Lung (tissue), 11 donors: ENCODE measurements at regions not wholly inside any gene's neighbourhood (a gene's known extent, or its start where the extent isn't known, plus 50 kb on each side); places are given as distances from the start of the nearest gene placed in this dataset.

ENCODE experiments used
- ATAC-seq: fragments of 200-7000 bp; cut with Tn5 transposase; one replicate; pipeline ENCODE4 v1.9.1; 2020; ENCODE audit warnings: moderate number of reproducible peaks; ENCODE audit not compliant: insufficient read depth, low FRiP score
- DNase-seq, 3 donors: peaks; one replicate each; pipeline ENCODE4 v3.0.0-alpha.2; 2013 to 2017
- H3K27ac ChIP-seq, 2 donors: one replicate each; pipeline ENCODE4 v1.5.1; 2013; ENCODE audit warnings: mild to moderate bottlenecking in 2 of 2, moderate library complexity in 2 of 2, control low read depth in 1 of 2, inconsistent platforms in 1 of 2, low read depth in 1 of 2, low read length in 1 of 2
- H3K27me3 ChIP-seq, 3 donors: one replicate each; pipeline ENCODE4 v1.5.1; 2013; ENCODE audit warnings: low read length in 2 of 3; ENCODE audit not compliant: control insufficient read depth in 3 of 3, insufficient read depth in 3 of 3
- H3K36me3 ChIP-seq, 4 donors: one replicate each; pipeline ENCODE4 v1.5.1; 2013; ENCODE audit warnings: low read length in 4 of 4, mild to moderate bottlenecking in 1 of 4, moderate library complexity in 1 of 4; ENCODE audit not compliant: control insufficient read depth in 4 of 4, insufficient read depth in 4 of 4
- H3K4me1 ChIP-seq, 5 donors: one replicate each; pipeline ENCODE4 v1.5.1; 2013; ENCODE audit warnings: low read length in 5 of 5, mild to moderate bottlenecking in 2 of 5, moderate library complexity in 1 of 5; ENCODE audit not compliant: control insufficient read depth in 5 of 5, insufficient read depth in 5 of 5
- H3K4me3 ChIP-seq: one replicate; pipeline ENCODE4 v1.5.1; 2013; ENCODE audit warnings: mild to moderate bottlenecking, control low read depth, moderate library complexity
- H3K9ac ChIP-seq, 2 donors: one replicate each; pipeline ENCODE4 v1.5.1; 2013; ENCODE audit warnings: low read length in 2 of 2, control low read depth in 1 of 2; ENCODE audit not compliant: insufficient read depth in 1 of 2
- H3K9me3 ChIP-seq, 4 donors: one replicate each; pipeline ENCODE4 v1.5.1; 2013; ENCODE audit warnings: low read length in 3 of 4, mild to moderate bottlenecking in 1 of 4, moderate library complexity in 1 of 4; ENCODE audit not compliant: control insufficient read depth in 4 of 4, insufficient read depth in 3 of 4
- CTCF ChIP-seq: IDR thresholded peaks from 2 replicates; pipeline ENCODE4 v1.5.1; 2012; ENCODE audit warnings: mild to moderate bottlenecking; ENCODE audit errors: control extremely low read depth, extremely low read depth
- WGBS, 2 donors: extraction: QIAGEN DNeasy Blood & Tissue Kit; methylation state at CpG; one replicate each; pipeline ENCODE4 v1.1.7; 2013; 5-methylcytosine and 5-hydroxymethylcytosine counted together
- donor health status: control.
- donor health status: control.
- donor health status: Bipolar disorder and iron deficiency.
- donor health status: healthy.
- donor health status: DM: yes; HTN: yes; CAD: no.

DNA sequence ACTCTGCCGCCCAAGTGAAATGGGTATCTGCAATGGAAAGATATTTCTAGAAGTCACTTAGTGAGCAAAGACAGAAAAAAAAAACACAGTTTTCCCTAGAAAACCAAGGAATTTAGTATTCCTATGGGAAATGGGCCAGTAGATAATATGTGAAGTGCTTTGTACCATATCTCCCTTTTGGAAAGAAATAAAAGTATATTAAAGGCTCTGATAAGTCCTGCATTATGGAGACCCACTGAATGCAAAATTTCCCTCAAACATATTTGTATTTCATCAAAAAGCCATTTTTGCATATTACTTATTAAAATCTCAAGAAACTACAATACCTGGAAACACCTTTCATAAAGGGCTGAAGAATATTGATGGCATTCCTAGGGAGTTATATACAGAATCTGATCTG is 51.6 kb upstream of the DYNLRB2 start:
- ATAC-seq (no peak), DNase-seq (no peak)
- TF ChIP-seq CTCF: no peak
- 95% methylated on average over 1 of the region's 1 CpG for WGBS, 2 donors
- Histone ChIP-seq H3K9me3 (peaks cover 0 to 4% (median 0%) of the 10 kb centered on the region in 4 donors), H3K27me3 (no peaks in the 10 kb centered on the region), H3K27ac (no peak overlapping the region), H3K4me1 (no peaks in the 10 kb centered on the region), H3K36me3 (no peaks in the 10 kb centered on the region), H3K9ac (no peak overlapping the region), H3K4me3 (no peak overlapping the region)

DNA sequence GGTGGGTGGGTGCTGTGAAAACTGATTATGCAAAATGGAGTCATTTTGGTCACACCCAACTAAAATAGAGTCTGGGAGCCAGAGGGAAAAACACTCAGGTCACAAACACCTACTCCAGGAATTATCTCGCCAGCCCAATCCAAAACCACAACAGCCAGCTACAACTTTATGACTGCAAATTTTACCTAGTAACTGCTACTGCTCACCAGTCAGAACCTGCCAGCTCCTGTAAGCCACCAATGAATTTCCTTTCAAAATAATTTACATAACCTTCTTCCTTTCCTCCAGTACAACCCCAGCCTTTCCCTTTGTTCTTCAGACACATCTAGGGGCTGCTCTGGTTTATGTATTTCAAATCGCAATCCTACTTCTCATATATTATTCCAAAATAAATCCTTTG is 52.6 kb upstream of the DYNLRB2 start:
- no peak overlapping the region for H3K4me3 ChIP-seq
- WGBS, 2 donors: 75 to 87% methylated on average over 2 of the region's 2 CpGs
- H3K27ac ChIP-seq: no peak overlapping the region
- no peak for DNase-seq
- no peaks in the 10 kb centered on the region for H3K4me1 ChIP-seq
- H3K9ac ChIP-seq: no peak overlapping the region
- no peak for TF ChIP-seq CTCF
- peaks cover 0 to 4% (median 0%) of the 10 kb centered on the region in 4 donors for H3K9me3 ChIP-seq
- H3K27me3 ChIP-seq: no peaks in the 10 kb centered on the region
- no peak for ATAC-seq
- no peaks in the 10 kb centered on the region for H3K36me3 ChIP-seq

DNA sequence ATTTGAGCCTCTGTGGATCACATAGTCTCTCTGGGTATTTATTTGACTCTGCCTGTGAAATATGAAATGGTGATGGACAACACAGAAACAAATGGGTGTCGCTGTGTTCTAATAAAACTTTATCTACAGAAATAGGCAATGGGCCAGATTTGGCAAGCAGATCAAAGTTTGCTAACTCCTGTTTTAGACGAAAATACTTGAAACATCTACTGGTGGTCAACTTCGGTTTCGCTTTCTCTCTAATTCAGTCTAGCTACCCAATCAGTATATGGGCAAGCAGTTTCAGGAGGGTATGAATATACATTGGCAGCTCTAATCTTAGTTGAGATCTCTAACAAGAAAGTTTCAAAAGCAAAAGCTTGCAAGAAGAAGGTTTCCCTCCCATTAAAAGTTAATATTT is 60.1 kb upstream of the DYNLRB2 start:
- TF ChIP-seq CTCF: no peak
- H3K4me1 ChIP-seq: peaks cover 0 to 1% (median 0%) of the 10 kb centered on the region in 5 donors
- H3K9me3 ChIP-seq: peaks cover 0 to 10% (median 0%) of the 10 kb centered on the region in 4 donors
- H3K9ac ChIP-seq: no peak overlapping the region
- WGBS, 2 donors: 74 to 89% methylated on average over 4 of the region's 4 CpGs
- H3K4me3 ChIP-seq: no peak overlapping the region
- no peaks in the 10 kb centered on the region for H3K27me3 ChIP-seq
- DNase-seq (no peak), ATAC-seq (no peak)
- H3K27ac ChIP-seq: no peak overlapping the region
- H3K36me3 ChIP-seq: no peaks in the 10 kb centered on the region

DNA sequence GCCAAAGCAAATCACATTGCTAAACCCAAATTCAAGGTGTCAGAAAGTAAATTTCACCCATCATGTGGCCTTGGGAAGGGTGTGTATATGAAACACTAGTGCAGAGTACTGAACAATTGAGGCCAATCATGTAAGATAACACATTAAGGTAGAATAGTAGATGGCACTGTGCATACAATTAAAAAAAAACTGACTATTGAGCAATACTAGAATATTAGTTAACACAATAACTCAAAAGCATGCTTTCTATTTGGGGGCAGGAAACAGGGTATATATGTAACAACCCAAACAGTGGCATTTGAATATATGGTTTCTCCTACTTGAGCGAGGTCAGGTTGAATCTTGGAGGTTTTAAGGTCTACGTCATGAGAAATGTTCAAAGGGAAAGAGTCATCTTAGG is 63.0 kb upstream of the DYNLRB2 start:
- WGBS, 2 donors: 88 to 92% methylated on average over 2 of the region's 2 CpGs
- Histone ChIP-seq H3K9me3 (peaks cover 0 to 7% (median 0%) of the 10 kb centered on the region in 4 donors), H3K4me3 (no peak overlapping the region), H3K27me3 (no peaks in the 10 kb centered on the region), H3K27ac (no peak overlapping the region), H3K4me1 (peaks cover 0 to 1% (median 0%) of the 10 kb centered on the region in 5 donors), H3K9ac (no peak overlapping the region), H3K36me3 (no peaks in the 10 kb centered on the region)
- DNase-seq (no peak), ATAC-seq (no peak)
- no peak for TF ChIP-seq CTCF
